Epithelial cell of proximal tubule (primary cell): ENCODE measurements at regions not wholly inside any gene's neighbourhood (a gene's known extent, or its start where the extent isn't known, plus 50 kb on each side); places are given as distances from the start of the nearest gene placed in this dataset.

Experiments used
- DNase-seq: peaks from one replicate; pipeline ENCODE4 v3.0.0-alpha.2; 2011; ENCODE audit warnings: low read depth
- H3K4me3 ChIP-seq: 2 replicates; pipeline ENCODE4 v1.5.1; 2011; ENCODE audit warnings: low read depth, mild to moderate bottlenecking, low read length
- TF ChIP-seq, protein P1 (sequence below): conservative IDR thresholded peaks from 2 replicates; pipeline ENCODE4 v1.5.1; 2012; ENCODE audit warnings: low read depth, mild to moderate bottlenecking, low read length

DNA sequence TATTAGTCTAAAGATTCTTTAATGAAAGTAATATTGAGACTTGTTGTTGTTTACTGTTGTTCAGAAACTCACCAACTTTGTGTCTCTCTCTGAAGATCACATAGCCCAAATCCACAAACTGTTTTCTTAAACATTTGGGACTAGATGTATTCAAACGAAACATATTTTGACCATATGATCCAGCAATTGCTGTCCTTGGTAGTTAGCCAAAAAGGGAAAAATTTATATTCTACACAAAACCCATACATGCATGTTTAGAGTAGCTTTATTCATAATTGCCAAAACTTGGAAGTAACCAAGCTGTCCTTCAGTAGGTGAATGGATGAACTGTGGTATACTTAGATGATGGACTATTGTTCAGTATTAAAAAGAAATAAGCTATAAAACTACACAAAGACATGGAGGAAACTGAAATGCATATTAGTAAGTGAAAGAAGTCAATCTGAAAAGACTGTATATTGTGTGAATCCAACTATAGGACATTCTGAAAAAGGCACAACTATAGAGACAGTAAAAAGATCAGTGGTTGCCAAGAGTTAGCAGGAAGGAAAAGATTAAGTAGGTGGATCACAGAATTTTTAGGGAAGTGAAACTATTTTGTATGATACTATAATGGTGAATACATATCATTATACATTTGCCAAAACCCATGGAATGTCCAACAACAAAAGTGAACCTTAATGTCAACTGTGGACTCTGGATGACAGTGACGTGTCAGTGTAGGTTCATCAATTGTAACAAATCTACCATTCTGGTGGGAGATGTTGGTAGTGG, 442.9 kb downstream of the INSC start:
- TF ChIP-seq, protein P1, sequence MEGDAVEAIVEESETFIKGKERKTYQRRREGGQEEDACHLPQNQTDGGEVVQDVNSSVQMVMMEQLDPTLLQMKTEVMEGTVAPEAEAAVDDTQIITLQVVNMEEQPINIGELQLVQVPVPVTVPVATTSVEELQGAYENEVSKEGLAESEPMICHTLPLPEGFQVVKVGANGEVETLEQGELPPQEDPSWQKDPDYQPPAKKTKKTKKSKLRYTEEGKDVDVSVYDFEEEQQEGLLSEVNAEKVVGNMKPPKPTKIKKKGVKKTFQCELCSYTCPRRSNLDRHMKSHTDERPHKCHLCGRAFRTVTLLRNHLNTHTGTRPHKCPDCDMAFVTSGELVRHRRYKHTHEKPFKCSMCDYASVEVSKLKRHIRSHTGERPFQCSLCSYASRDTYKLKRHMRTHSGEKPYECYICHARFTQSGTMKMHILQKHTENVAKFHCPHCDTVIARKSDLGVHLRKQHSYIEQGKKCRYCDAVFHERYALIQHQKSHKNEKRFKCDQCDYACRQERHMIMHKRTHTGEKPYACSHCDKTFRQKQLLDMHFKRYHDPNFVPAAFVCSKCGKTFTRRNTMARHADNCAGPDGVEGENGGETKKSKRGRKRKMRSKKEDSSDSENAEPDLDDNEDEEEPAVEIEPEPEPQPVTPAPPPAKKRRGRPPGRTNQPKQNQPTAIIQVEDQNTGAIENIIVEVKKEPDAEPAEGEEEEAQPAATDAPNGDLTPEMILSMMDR, result no peak
- no peak overlapping the region for H3K4me3 ChIP-seq
- DNase-seq, result no peak

DNA sequence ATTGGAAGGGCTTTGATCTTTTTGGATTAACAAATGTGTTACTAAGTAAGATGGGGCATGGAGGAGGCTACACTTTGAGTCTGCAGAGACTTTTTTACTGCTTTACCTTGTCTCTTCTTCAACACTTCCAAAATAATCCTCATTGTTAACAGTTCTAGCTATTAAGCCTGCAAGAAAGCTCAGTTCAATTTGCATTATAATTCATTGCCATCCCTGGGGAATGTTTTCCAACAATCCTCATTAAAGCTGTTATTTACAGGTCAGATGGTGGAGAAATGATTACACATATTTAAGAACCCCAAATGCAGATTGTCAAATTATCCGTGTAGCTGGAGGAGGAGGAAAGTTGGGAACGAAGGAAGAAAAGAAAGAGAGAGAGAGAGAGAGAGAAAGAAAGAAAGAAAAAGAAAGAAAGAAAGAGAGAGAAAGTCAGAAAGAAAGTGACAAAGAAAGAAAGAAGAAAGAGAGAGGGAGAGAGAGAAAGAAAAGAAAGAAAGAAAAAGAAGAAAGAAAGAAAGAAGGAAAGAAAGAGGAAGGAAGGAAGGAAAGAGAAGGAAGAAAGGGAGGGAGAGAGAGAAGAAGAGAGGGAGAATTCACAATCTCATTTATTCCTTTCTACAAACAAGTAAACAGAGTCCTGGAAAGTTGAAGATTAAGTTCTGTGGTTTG, 443.9 kb downstream of the INSC start:
- TF ChIP-seq, protein P1, result no peak
- no peak for DNase-seq

DNA sequence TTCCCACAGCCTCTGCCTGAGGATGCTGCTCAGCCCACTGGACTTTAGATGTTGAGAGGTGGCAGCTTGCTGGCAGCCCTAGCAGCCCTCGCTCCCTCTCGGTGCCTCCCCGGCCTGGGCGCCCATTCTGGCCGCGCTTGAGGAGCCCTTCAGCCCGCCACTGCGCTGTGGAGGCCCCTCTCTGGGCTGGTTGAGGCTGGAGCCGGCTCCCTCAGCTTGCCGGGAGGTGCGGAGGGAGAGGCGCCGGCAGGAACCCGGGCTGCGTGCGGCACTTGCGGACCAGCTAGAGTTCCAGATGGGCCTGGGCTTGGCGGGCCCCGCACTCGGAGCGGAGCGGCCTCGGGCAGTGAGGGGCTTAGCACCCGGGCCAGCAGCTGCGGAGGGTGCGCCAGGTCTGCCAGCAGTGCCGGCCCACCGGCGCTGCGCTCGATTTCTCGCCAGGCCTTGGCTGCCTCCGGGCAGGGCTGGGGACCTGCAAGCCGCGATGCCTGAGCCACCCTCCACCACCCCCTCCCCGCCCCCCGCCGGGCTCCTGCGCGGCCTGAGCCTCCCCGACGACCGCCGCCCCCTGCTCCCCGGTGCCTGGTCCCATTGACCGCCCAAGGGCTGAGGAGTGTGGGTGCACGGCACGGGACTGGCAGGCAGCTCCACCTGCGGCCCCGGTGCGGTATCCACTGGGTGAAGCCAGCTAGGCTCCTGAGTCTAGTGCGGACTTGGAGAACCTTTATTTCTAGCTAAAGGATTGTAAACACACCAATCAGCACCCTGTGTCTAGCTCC, 446.2 kb downstream of the INSC start:
- no peak overlapping the region for H3K4me3 ChIP-seq
- DNase-seq, result no peak
- TF ChIP-seq, protein P1, result no peak

More for the DNA sequence above, 443.9 kb downstream of the INSC start:
- H3K4me3 ChIP-seq, result no peak overlapping the region

DNA sequence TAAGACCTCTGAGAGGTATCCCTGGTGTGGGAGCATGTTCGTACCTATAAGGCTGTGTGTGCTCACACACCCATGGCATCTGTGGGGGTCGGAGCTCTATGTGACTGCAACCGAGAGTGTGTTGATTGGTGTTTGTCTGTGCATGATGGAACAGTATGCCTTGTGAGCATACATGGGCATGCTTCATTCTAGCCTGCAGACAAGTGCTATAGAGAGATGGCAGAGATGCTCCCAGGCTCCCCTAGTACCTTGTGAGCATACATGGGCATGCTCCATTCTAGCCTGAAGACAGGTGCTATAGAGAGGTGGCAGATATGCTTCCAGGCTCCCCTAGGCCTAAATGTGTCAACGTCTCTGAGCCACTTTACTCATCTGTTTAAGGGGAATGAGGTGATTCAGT, 447.5 kb downstream of the INSC start:
- TF ChIP-seq, protein P1, result no peak
- no peak overlapping the region for H3K4me3 ChIP-seq
- no peak for DNase-seq

DNA sequence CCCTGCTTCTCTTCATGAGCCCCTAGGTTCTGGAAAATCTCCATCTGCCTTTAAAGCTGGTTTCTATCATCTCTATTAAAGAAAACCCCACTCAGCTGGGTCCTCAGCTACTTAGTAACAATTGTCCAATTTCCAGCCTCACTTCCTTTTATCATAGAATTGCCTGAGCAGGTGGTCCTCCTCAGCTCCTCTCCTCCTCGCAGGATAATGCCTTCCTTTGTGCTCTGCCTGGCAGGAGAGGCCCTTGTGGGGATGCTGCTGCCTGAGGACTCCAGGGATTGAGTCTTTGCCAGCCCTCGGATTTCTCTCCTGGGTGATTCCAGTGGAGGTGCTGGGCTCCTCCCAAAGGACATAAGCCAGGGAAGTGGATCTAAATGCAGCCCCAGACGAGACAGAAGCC, 448.3 kb downstream of the INSC start:
- TF ChIP-seq, protein P1, result no peak
- no peak for DNase-seq

DNA sequence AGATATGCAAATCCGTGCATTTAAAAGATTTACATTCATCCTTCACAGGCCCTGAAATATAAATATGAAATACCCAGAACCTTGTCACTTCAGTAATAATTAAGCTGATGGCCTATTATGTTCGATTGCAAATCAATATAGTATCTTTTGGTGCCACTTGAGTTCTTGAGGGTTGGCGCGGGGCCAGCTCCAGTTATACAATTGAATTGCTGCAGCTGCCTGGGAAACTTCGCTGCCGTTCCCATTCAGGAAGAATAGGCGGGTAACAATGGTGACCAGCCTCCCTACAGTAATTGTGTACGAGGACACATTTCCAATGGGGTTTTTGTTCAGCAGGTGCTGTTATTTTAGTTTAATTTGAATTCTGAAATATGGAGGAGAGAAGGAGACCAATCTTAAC, 451.2 kb downstream of the INSC start:
- no peak for DNase-seq
- TF ChIP-seq, protein P1, result no peak
- H3K4me3 ChIP-seq, result no peak overlapping the region

More for the DNA sequence above, 448.3 kb downstream of the INSC start:
- H3K4me3 ChIP-seq, result no peak overlapping the region
